ENCODE measurements at regions not wholly inside any gene's neighbourhood (a gene's known extent, or its start where the extent isn't known, plus 50 kb on each side); places are given as distances from the start of the nearest gene placed in this dataset.

DNA sequence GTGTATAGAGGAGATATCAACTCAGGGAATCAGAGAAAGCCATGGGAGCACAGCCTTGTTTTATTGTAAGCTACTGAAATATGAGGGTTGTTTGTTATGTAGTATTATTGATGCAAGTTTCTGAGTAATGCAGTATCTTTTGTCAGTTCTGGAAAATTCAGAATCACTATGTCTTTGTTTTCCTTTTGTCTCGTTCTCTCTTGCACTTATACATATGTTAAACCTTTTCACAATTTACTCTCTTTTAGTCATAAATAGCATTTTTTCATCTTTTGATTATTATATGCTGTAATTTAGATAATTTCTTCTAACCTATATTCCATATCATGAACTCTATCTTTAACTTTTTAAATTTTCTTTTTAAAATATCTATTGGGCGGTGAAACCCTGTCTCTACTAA lies 85.0 kb upstream of the COL3A1 start:
- TF ChIP-seq, protein P1, sequence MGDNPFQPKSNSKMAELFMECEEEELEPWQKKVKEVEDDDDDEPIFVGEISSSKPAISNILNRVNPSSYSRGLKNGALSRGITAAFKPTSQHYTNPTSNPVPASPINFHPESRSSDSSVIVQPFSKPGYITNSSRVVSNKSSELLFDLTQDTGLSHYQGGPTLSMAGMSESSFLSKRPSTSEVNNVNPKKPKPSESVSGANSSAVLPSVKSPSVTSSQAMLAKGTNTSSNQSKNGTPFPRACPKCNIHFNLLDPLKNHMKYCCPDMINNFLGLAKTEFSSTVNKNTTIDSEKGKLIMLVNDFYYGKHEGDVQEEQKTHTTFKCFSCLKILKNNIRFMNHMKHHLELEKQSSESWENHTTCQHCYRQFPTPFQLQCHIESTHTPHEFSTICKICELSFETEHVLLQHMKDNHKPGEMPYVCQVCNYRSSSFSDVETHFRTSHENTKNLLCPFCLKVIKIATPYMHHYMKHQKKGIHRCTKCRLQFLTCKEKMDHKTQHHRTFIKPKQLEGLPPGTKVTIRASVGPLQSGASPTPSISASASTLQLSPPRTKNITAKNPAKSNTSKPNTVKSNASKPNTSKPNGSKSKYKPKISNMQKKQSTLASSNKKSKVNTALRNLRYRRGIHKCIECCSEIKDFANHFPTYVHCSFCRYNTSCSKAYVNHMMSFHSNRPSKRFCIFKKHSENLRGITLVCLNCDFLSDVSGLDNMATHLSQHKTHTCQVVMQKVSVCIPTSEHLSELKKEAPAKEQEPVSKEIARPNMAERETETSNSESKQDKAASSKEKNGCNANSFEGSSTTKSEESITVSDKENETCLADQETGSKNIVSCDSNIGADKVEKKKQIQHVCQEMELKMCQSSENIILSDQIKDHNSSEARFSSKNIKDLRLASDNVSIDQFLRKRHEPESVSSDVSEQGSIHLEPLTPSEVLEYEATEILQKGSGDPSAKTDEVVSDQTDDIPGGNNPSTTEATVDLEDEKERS (CRISPR knock-in tag; IDR thresholded peaks at IDR 0.05) = no peak
- no peak for TF ChIP-seq BHLHE40 (IDR thresholded peaks at IDR 0.05; ENCODE audit: low read length)
- no peak for TF ChIP-seq CHD2 (IDR thresholded peaks at IDR 0.05; ENCODE audit: low read depth, low read length)
- TF ChIP-seq ASH2L (IDR thresholded peaks at IDR 0.05; ENCODE audit: insufficient read length, low read depth, low read length) = no peak
- no peak for TF ChIP-seq NFE2L1 (CRISPR knock-in tag; IDR thresholded peaks at IDR 0.05; ENCODE audit: borderline replicate concordance)
- TF ChIP-seq RFX1 (IDR thresholded peaks at IDR 0.05) = no peak
- no peak for TF ChIP-seq POLR2A (IDR thresholded peaks at IDR 0.05; ENCODE audit: insufficient read depth in 1 of 2, low read depth in 2 of 2, low read length in 2 of 2)
